NCI-H1105 (cell line): ENCODE measurements at regions not wholly inside any gene's neighbourhood (a gene's known extent, or its start where the extent isn't known, plus 50 kb on each side); places are given as distances from the start of the nearest gene placed in this dataset.

Source experiments
- DNase-seq: peaks from one replicate; lab custom pipeline; 2025; lab: John Stamatoyannopoulos, UW

- no peak for DNase-seq
Measured at GRCh38 chr5:77157732-77158532, 52.5 kb upstream of the PDE8B start.

- DNase-seq: no peak
Measured at GRCh38 chr5:77156379-77156778, 54.1 kb upstream of the PDE8B start.

- DNase-seq: no peak
Measured at GRCh38 chr5:77155179-77155785, 55.2 kb upstream of the PDE8B start.

GRCh38 chr5:77152441-77152840, 58.0 kb upstream of the PDE8B start:
- no peak for DNase-seq

GRCh38 chr5:77151501-77151900, 59.0 kb upstream of the PDE8B start:
- DNase-seq: no peak

GRCh38 chr5:77146896-77147295, 59.8 kb upstream of the ZBED3 start:
- no peak for DNase-seq

GRCh38 chr5:77145666-77146065, 58.6 kb upstream of the ZBED3 start:
- DNase-seq: no peak

GRCh38 chr5:77144837-77145139, 57.7 kb upstream of the ZBED3 start:
- no peak for DNase-seq

GRCh38 chr5:77143998-77144836, 57.1 kb upstream of the ZBED3 start:
- DNase-seq: peak; percentile 53

- DNase-seq: no peak
Measured at GRCh38 chr5:77140350-77140749, 53.3 kb upstream of the ZBED3 start.

- DNase-seq: no peak
Measured at GRCh38 chr5:77139001-77139400, 51.9 kb upstream of the ZBED3 start.
